D721Med (cell line): ENCODE measurements at regions not wholly inside any gene's neighbourhood (a gene's known extent, or its start where the extent isn't known, plus 50 kb on each side); places are given as distances from the start of the nearest gene placed in this dataset.
"Not testable (repeated sequence)": the region's sequence is repeated elsewhere in the genome, so short reads cannot be mapped to it uniquely, and the experiment has no call there.

ENCODE experiments used
- DNase-seq: peaks from one replicate; pipeline ENCODE4 v3.0.0; 2011; ENCODE audit warnings: low spot score; ENCODE audit not compliant: insufficient read length
- FAIRE-seq: peaks from 2 replicates; lab custom pipeline; 2011; peaks lifted over from hg19 to GRCh38; lab: Jason Lieb, UNC
- TF ChIP-seq, protein P1 (sequence below): IDR thresholded peaks from 2 replicates; pipeline ENCODE4 v1.5.1; 2012; ENCODE audit warnings: mild to moderate bottlenecking, control low read depth; ENCODE audit not compliant: insufficient read depth; ENCODE audit errors: missing control alignments

DNA sequence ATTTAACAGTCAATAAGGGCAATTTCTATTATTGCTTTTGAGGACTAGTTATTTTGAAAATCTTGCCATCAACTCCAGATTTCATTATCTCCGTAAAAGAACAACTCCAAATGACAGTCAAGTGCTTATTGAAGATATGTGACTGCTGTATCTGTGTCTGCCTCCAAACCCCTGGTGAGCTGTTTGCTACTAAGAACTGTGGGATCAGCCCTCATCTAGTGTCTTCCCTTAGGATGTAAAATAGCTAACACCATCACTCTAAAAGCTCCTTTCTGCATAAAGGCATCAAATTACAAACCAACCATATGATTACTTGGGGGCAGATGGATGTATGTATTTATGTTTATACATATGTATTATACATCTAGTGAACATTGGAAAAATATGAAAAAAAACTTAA is 70.8 kb upstream of the SLC13A1 start:
- no peak for FAIRE-seq
- TF ChIP-seq, protein P1, sequence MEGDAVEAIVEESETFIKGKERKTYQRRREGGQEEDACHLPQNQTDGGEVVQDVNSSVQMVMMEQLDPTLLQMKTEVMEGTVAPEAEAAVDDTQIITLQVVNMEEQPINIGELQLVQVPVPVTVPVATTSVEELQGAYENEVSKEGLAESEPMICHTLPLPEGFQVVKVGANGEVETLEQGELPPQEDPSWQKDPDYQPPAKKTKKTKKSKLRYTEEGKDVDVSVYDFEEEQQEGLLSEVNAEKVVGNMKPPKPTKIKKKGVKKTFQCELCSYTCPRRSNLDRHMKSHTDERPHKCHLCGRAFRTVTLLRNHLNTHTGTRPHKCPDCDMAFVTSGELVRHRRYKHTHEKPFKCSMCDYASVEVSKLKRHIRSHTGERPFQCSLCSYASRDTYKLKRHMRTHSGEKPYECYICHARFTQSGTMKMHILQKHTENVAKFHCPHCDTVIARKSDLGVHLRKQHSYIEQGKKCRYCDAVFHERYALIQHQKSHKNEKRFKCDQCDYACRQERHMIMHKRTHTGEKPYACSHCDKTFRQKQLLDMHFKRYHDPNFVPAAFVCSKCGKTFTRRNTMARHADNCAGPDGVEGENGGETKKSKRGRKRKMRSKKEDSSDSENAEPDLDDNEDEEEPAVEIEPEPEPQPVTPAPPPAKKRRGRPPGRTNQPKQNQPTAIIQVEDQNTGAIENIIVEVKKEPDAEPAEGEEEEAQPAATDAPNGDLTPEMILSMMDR = no peak

DNA sequence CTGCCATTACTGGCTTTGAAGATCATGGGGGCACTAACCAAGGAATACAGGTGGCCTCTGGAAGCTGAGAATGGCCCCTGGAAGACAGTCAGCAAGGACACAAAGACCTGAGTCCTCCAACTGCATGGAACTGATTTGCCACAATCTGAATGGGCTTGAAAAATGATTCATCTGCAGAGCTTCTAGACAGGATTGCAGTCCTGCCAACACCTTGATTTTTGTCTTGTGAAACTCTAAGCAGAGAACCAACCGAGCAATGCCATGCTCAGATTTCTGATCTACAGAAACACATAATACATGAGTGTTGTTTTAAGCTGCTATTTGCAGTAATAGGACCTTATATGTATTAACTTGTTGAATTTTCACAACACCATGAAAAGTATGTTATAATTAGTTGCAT is 66.1 kb upstream of the SLC13A1 start:
- no peak for DNase-seq
- peak; percentile 76 for FAIRE-seq
- TF ChIP-seq, protein P1 = no peak

More for the DNA sequence above, 70.8 kb upstream of the SLC13A1 start:
- no peak for DNase-seq

DNA sequence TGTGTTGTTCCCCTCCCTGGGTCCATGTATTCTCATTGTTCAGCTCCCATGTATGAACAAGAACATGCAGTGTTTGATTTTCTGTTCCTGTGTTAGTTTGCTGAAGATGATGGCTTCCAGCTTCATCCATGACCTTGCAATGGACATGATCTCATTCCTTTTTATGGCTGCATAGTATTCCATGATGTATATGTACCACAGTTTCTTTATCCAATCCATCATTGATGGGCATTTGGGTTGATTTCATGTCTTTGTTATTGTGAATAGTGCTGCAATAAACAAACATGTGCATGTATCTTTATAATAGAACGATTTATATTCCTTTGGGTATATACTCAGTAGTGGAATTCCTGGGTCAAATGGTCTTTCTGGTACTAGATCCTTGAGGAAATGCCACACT is 65.1 kb upstream of the SLC13A1 start:
- FAIRE-seq, DNase-seq: not testable (repeated sequence)

DNA sequence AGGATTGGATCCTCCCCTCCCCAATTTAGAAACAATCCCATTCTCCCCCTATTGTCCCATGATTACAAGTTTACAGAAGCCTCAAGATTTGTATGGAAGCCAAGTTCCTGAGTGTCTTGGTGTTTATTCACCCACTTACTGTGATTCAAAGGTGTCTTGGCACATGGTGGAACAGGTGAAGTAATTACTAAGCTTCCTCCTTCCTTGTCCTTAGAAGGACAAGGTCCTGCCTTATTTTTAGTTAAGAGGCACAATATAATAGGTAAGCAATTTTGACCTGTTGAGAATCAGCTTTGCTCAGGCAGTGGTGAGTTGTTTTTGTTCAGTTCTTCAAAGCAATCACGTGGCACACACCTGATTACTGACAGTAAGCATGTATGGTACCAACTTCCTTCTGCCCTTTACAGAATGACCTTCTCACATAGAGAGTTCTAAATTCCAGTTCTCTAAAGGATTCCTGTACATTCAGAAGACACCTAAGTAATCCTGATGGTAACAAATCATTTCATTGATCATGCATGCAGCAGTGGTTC is 60.7 kb upstream of the SLC13A1 start:
- DNase-seq (no peak), FAIRE-seq (no peak)
- TF ChIP-seq, protein P1 = no peak

DNA sequence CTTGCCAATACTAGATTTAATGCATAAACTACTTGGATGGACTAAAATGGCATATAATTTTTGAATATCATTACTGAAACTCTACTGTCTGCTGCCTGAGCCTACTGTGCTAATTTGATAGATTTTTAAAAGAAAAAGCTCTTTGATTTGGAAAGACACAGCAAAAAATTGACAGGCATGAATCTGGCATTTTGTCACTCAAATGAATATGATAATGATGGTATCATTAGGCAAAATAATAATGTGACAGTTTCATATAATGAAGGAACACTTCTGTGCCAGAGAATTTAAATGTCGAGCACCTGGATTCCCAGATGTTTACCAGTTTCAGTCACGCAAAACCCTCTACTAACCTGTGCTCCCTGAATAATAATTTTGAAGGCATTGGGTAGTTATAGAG is 60.0 kb upstream of the SLC13A1 start:
- FAIRE-seq (no peak), DNase-seq (no peak)
- TF ChIP-seq, protein P1 = no peak
